ENCODE measurements at regions not wholly inside any gene's neighbourhood (a gene's known extent, or its start where the extent isn't known, plus 50 kb on each side); places are given as distances from the start of the nearest gene placed in this dataset.

DNA sequence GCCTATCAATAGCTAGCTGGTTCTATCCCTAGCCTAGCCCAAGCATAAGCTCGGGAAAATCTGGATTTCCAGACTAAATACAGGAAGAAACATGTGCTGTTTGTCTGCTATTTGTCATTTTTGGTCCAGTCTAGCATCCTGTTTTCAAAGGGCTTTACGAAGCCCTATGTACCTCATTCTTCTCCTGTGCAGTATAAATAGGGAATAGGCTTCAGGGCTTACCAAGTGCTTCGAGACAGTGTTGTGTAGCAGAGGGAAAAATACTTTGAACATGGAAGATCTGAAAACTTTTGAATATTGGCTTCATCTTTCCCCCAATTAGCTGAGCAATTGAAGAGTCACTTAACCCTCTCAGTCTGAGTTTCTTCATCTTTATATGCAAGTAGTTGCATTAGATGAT is 679.8 kb downstream of the TDRD15 start:
- no peak for TF ChIP-seq CTCF (conservative IDR thresholded peaks at IDR 0.05)
- H3K27ac ChIP-seq, result no peak overlapping the region

GRCh38 chr2:21804151-21804550 is 680.4 kb downstream of the TDRD15 start:
- no peak overlapping the region for H3K27ac ChIP-seq
- TF ChIP-seq CTCF (conservative IDR thresholded peaks at IDR 0.05) (no peak), ZFX (IDR thresholded peaks at IDR 0.05) (no peak)

DNA sequence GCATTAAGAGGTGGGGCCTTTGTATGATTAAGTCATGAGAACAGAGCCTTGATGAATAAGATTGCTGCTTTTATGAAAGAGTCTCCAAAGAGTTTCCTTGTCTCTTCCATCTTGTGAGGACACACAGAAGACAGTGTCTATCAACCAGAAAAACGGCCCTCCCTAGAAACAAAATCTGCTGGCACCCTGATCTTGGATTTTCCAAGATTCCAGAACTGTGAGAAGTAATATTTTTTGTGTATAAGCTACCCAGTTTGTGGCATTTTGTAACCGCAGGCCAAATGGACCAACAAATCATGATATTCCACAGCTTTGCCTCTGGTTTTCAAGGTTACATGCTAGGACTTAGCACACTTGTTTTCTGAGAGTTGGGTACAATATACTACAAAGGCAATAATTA is 687.8 kb downstream of the TDRD15 start:
- H3K27ac ChIP-seq, result no peak overlapping the region
- TF ChIP-seq ZFX (IDR thresholded peaks at IDR 0.05) (no peak), CTCF (conservative IDR thresholded peaks at IDR 0.05) (no peak)

GRCh38 chr2:21812766-21813165 is 689.0 kb downstream of the TDRD15 start:
- H3K27ac ChIP-seq, result no peak overlapping the region
- TF ChIP-seq ZFX (IDR thresholded peaks at IDR 0.05) (no peak), CTCF (conservative IDR thresholded peaks at IDR 0.05) (no peak)

GRCh38 chr2:21814588-21815149 is 690.9 kb downstream of the TDRD15 start:
- TF ChIP-seq ZFX (IDR thresholded peaks at IDR 0.05), result no peak
- TF ChIP-seq CTCF (conservative IDR thresholded peaks at IDR 0.05), result no peak
- H3K27ac ChIP-seq, result no peak overlapping the region

DNA sequence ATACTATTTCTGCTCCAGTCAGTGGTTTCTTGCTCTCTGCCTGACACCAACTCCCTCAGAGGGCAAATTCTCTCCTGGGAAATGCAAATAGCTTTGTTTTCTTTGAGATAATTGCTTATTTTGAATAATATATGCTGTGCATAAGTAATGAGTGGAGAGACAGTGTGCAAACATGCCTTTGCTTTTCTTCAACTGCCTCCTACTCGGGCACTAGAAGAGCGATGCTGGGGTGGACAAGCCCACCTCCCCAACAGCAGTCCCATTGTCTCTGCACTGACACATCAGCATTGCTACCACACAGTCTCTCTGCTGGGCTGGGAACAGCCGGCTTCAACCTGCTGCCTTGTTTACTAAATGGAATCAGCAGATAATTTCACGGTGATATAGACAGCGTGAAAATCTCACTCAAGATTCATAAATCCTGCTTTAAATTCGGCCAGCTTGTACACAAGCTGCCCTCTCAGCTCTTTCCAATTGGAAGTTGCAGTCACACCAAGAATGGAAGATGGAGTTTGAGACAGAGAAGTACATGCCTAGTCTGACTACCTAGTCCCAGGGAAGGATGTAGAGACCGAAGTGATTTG is 694.5 kb downstream of the TDRD15 start:
- TF ChIP-seq CTCF (conservative IDR thresholded peaks at IDR 0.05), result no peak
- no peak for TF ChIP-seq ZFX (IDR thresholded peaks at IDR 0.05)
- no peak overlapping the region for H3K27ac ChIP-seq

DNA sequence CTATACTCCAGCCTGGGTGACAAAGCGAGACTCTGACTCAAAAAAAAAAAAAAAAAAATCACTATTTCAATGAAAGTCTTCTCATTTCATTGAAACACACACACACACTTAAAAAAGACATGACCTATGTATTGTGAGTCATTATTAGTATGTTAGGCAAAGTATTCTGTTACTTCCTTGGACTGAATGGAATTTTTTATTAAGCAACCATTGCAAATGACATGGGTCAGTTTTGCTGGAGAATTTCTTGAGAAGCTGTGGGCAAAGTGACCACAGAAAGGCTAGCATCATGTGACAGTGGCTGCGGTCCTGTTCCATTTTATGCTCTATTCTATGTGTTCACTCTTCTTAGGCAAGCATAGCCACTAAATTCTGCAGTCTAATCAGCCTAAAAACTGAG is 695.7 kb downstream of the TDRD15 start:
- TF ChIP-seq ZFX (IDR thresholded peaks at IDR 0.05) (no peak), CTCF (conservative IDR thresholded peaks at IDR 0.05) (no peak)
- H3K27ac ChIP-seq, result no peak overlapping the region

All from C4-2B (cell line).